OCI-LY1 (cell line): ENCODE measurements at regions not wholly inside any gene's neighbourhood (a gene's known extent, or its start where the extent isn't known, plus 50 kb on each side); places are given as distances from the start of the nearest gene placed in this dataset.

Experiments
- H2AFZ ChIP-seq: fragments of 200-600 bp; sonication (generic), shearing (Covaris generic); 2 replicates; pipeline ENCODE4 v1.6.0; 2014; ENCODE audit warnings: antibody characterized with exemption, mild to moderate bottlenecking, low read length
- H3F3A ChIP-seq: fragments of 200-600 bp; sonication (generic), shearing (Covaris generic); 2 replicates; pipeline ENCODE4 v1.6.0; 2014; ENCODE audit warnings: mild to moderate bottlenecking, antibody characterized with exemption, low read length, moderate library complexity; ENCODE audit not compliant: insufficient read depth
- H3K27ac ChIP-seq: fragments of 200-600 bp; sonication (generic); 2 replicates; pipeline ENCODE4 v1.5.1; 2014; ENCODE audit warnings: low read length, mixed run types, mild to moderate bottlenecking, low read depth; ENCODE audit not compliant: poor library complexity, severe bottlenecking
- H3K27me3 ChIP-seq: fragments of 200-600 bp; sonication (generic); 2 replicates; pipeline ENCODE4 v1.6.0; 2014; ENCODE audit warnings: antibody characterized with exemption, mild to moderate bottlenecking, low read length, moderate library complexity; ENCODE audit not compliant: insufficient read depth
- H3K36me3 ChIP-seq: fragments of 200-600 bp; sonication (generic); 2 replicates; pipeline ENCODE4 v1.6.1; 2014; ENCODE audit warnings: mild to moderate bottlenecking, antibody characterized with exemption, low read length, moderate library complexity, mixed read lengths; ENCODE audit not compliant: insufficient read depth
- H3K4me1 ChIP-seq: fragments of 200-600 bp; sonication (generic); 2 replicates; pipeline ENCODE4 v1.5.1; 2014; ENCODE audit warnings: mild to moderate bottlenecking, low read length, moderate library complexity; ENCODE audit not compliant: insufficient read depth, severe bottlenecking
- H3K4me2 ChIP-seq: fragments of 200-600 bp; sonication (generic), shearing (Covaris generic); 2 replicates; pipeline ENCODE4 v1.6.1; 2014; ENCODE audit warnings: low read length
- H3K4me3 ChIP-seq: fragments of 200-600 bp; sonication (generic); 2 replicates; pipeline ENCODE4 v1.5.1; 2014; ENCODE audit warnings: low read length, low read depth, mild to moderate bottlenecking, mixed read lengths; ENCODE audit not compliant: poor library complexity, severe bottlenecking
- H3K79me2 ChIP-seq: fragments of 200-600 bp; shearing (Covaris generic); 2 replicates; pipeline ENCODE4 v1.6.1; 2016; ENCODE audit warnings: mixed run types, low read length, mixed read lengths; ENCODE audit not compliant: insufficient read depth
- H3K9ac ChIP-seq: fragments of 200-600 bp; sonication (generic), shearing (Covaris generic); 2 replicates; pipeline ENCODE4 v1.6.1; 2014; ENCODE audit warnings: mild to moderate bottlenecking, low read length, mixed read lengths
- H3K9me2 ChIP-seq: fragments of 200-600 bp; sonication (generic), shearing (Covaris generic); 2 replicates; pipeline ENCODE4 v1.6.1; 2014; ENCODE audit warnings: low read depth, mild to moderate bottlenecking, low read length, mixed read lengths
- H3K9me3 ChIP-seq: fragments of 200-600 bp; shearing (Covaris generic); 2 replicates; pipeline ENCODE4 v1.6.1; 2014; ENCODE audit warnings: low read length, mixed read lengths
- H4K20me1 ChIP-seq: fragments of 200-600 bp; sonication (generic), shearing (Covaris generic); 2 replicates; pipeline ENCODE4 v1.6.0; 2016; ENCODE audit warnings: mild to moderate bottlenecking, low read length; ENCODE audit not compliant: insufficient read depth
- EZH2 ChIP-seq: fragments of 200-600 bp; sonication (generic), shearing (Covaris generic); IDR thresholded peaks from 2 replicates; pipeline ENCODE4 v1.8.0; 2017; ENCODE audit warnings: borderline replicate concordance, mixed run types, mild to moderate bottlenecking, antibody characterized with exemption, low read length, moderate library complexity, mixed read lengths
- TF ChIP-seq, protein P1 (sequence below): fragments of 200-600 bp; sonication (generic), shearing (Covaris generic); IDR thresholded peaks from 2 replicates; pipeline ENCODE4 v1.5.1; 2017; ENCODE audit warnings: mild to moderate bottlenecking, antibody characterized with exemption, low read length, moderate library complexity, mixed read lengths

- Histone ChIP-seq H3K4me2 (no peak overlapping the region), H2AFZ (no peak overlapping the region), H4K20me1 (no peaks in the 10 kb centered on the region), H3K9ac (no peak overlapping the region), H3K36me3 (no peaks in the 10 kb centered on the region), H3K4me1 (no peaks in the 10 kb centered on the region), H3F3A (no peaks in the 10 kb centered on the region), H3K9me2 (no peaks in the 10 kb centered on the region), H3K27me3 (no peaks in the 10 kb centered on the region), H3K9me3 (no peaks in the 10 kb centered on the region), H3K27ac (no peak overlapping the region), H3K79me2 (no peaks in the 10 kb centered on the region), H3K4me3 (no peak overlapping the region)
- no peak for TF ChIP-seq EZH2
- TF ChIP-seq, protein P1, sequence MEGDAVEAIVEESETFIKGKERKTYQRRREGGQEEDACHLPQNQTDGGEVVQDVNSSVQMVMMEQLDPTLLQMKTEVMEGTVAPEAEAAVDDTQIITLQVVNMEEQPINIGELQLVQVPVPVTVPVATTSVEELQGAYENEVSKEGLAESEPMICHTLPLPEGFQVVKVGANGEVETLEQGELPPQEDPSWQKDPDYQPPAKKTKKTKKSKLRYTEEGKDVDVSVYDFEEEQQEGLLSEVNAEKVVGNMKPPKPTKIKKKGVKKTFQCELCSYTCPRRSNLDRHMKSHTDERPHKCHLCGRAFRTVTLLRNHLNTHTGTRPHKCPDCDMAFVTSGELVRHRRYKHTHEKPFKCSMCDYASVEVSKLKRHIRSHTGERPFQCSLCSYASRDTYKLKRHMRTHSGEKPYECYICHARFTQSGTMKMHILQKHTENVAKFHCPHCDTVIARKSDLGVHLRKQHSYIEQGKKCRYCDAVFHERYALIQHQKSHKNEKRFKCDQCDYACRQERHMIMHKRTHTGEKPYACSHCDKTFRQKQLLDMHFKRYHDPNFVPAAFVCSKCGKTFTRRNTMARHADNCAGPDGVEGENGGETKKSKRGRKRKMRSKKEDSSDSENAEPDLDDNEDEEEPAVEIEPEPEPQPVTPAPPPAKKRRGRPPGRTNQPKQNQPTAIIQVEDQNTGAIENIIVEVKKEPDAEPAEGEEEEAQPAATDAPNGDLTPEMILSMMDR = no peak
Observed at GRCh38 chr12:46958053-46958452, 121.4 kb upstream of the PCED1B start.

DNA sequence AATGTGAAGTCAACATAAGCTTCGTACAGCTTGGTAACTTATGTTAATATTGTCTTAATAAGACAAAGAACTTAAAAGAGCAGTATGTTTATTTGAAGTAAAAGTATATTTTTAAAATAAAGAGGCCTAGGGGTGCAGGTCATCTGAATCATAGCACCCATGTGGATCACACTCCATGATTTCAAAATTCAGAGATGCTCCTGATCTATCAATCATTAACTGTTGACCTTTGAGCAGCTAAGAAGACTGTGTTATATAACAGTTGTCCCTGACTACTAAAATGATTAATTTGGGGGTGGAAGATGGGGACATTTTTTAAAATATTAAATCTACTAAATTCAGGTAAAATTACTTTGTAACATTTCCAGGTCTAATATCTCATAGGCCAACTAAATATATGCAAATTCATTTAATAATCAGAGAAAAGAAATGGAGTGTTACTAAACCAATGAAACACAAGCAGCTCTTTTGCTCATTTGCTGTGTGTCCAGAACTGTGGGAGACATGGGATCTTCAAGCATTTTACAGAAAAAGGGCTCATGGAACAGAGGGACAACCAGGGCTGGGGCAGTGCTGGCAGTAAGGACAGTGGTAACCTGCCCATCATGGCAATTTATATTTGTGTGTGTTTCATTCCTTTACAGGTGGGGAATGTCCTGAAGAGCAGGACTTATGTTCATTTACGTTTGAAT, 120.7 kb upstream of the PCED1B start:
- Histone ChIP-seq H4K20me1 (no peaks in the 10 kb centered on the region), H3K27me3 (no peaks in the 10 kb centered on the region), H3K4me1 (no peaks in the 10 kb centered on the region), H2AFZ (no peak overlapping the region), H3F3A (no peaks in the 10 kb centered on the region), H3K9me2 (no peaks in the 10 kb centered on the region), H3K79me2 (no peaks in the 10 kb centered on the region), H3K36me3 (no peaks in the 10 kb centered on the region), H3K4me3 (no peak overlapping the region), H3K9ac (no peak overlapping the region), H3K27ac (no peak overlapping the region), H3K4me2 (no peak overlapping the region), H3K9me3 (no peaks in the 10 kb centered on the region)
- TF ChIP-seq, protein P1 = no peak
- TF ChIP-seq EZH2 = no peak

GRCh38 chr12:46959502-46959901, 119.9 kb upstream of the PCED1B start:
- no peak for TF ChIP-seq EZH2
- TF ChIP-seq, protein P1 = no peak
- no peaks in the 10 kb centered on the region for H3K27me3 ChIP-seq

More at GRCh38 chr12:46959502-46959901, 119.9 kb upstream of the PCED1B start:
- H4K20me1 ChIP-seq = no peaks in the 10 kb centered on the region
- H3K9me3 ChIP-seq = no peaks in the 10 kb centered on the region
- H3K36me3 ChIP-seq = no peaks in the 10 kb centered on the region
- no peak overlapping the region for H3K4me3 ChIP-seq
- H3K9me2 ChIP-seq = no peaks in the 10 kb centered on the region
- no peak overlapping the region for H3K4me2 ChIP-seq
- H2AFZ ChIP-seq = no peak overlapping the region
- no peak overlapping the region for H3K9ac ChIP-seq
- no peak overlapping the region for H3K27ac ChIP-seq
- no peaks in the 10 kb centered on the region for H3K4me1 ChIP-seq
- H3K79me2 ChIP-seq = no peaks in the 10 kb centered on the region
- H3F3A ChIP-seq = no peaks in the 10 kb centered on the region
